ENCODE measurements at regions not wholly inside any gene's neighbourhood (a gene's known extent, or its start where the extent isn't known, plus 50 kb on each side); places are given as distances from the start of the nearest gene placed in this dataset.

GRCh38 chr4:34485252-34485651, 1759.1 kb downstream of the ARAP2 start:
- no peaks in the 10 kb centered on the region for H3F3A ChIP-seq (ENCODE audit: insufficient read depth, low read length)
- no peaks in the 10 kb centered on the region for H3K4me1 ChIP-seq (ENCODE audit: insufficient read depth, low read length, severe bottlenecking)
- no peaks in the 10 kb centered on the region for H4K20me1 ChIP-seq (ENCODE audit: insufficient read depth, low read length)
- TF ChIP-seq CTCF (IDR thresholded peaks at IDR 0.05; ENCODE audit: low read length) (no peak), EZH2 (IDR thresholded peaks at IDR 0.05; ENCODE audit: borderline replicate concordance, low read length) (no peak)
- no peaks in the 10 kb centered on the region for H3K9me2 ChIP-seq (ENCODE audit: low read depth, low read length)
- H3K36me3 ChIP-seq (ENCODE audit: insufficient read depth, low read length), result no peaks in the 10 kb centered on the region
- H3K9me3 ChIP-seq (ENCODE audit: low read length), result no peaks in the 10 kb centered on the region
- no peak overlapping the region for H2AFZ ChIP-seq (ENCODE audit: low read length)
- H3K27ac ChIP-seq (ENCODE audit: low read depth, low read length, poor library complexity, severe bottlenecking), result no peak overlapping the region
- no peak overlapping the region for H3K4me3 ChIP-seq (ENCODE audit: low read depth, low read length, poor library complexity, severe bottlenecking)
- no peaks in the 10 kb centered on the region for H3K79me2 ChIP-seq (ENCODE audit: insufficient read depth, low read length)
- no peak overlapping the region for H3K4me2 ChIP-seq (ENCODE audit: low read length)
- no peaks in the 10 kb centered on the region for H3K27me3 ChIP-seq (ENCODE audit: insufficient read depth, low read length)
- H3K9ac ChIP-seq (ENCODE audit: low read length), result no peak overlapping the region

GRCh38 chr4:34486461-34487363, 1757.6 kb downstream of the ARAP2 start:
- H3K4me2 ChIP-seq (ENCODE audit: low read length), result no peak overlapping the region
- no peaks in the 10 kb centered on the region for H3K9me3 ChIP-seq (ENCODE audit: low read length)
- no peak overlapping the region for H3K4me3 ChIP-seq (ENCODE audit: low read depth, low read length, poor library complexity, severe bottlenecking)
- no peaks in the 10 kb centered on the region for H3K27me3 ChIP-seq (ENCODE audit: insufficient read depth, low read length)
- no peaks in the 10 kb centered on the region for H4K20me1 ChIP-seq (ENCODE audit: insufficient read depth, low read length)
- no peaks in the 10 kb centered on the region for H3K4me1 ChIP-seq (ENCODE audit: insufficient read depth, low read length, severe bottlenecking)
- H3K9me2 ChIP-seq (ENCODE audit: low read depth, low read length), result no peaks in the 10 kb centered on the region
- H3K79me2 ChIP-seq (ENCODE audit: insufficient read depth, low read length), result no peaks in the 10 kb centered on the region
- no peaks in the 10 kb centered on the region for H3K36me3 ChIP-seq (ENCODE audit: insufficient read depth, low read length)
- H2AFZ ChIP-seq (ENCODE audit: low read length), result no peak overlapping the region
- H3K9ac ChIP-seq (ENCODE audit: low read length), result no peak overlapping the region
- no peak overlapping the region for H3K27ac ChIP-seq (ENCODE audit: low read depth, low read length, poor library complexity, severe bottlenecking)
- TF ChIP-seq CTCF (IDR thresholded peaks at IDR 0.05; ENCODE audit: low read length) (no peak), EZH2 (IDR thresholded peaks at IDR 0.05; ENCODE audit: borderline replicate concordance, low read length) (no peak)
- H3F3A ChIP-seq (ENCODE audit: insufficient read depth, low read length), result no peaks in the 10 kb centered on the region

GRCh38 chr4:34492414-34492813, 1751.9 kb downstream of the ARAP2 start:
- Histone ChIP-seq H3F3A (ENCODE audit: insufficient read depth, low read length) (no peaks in the 10 kb centered on the region), H3K4me1 (ENCODE audit: insufficient read depth, low read length, severe bottlenecking) (no peaks in the 10 kb centered on the region), H3K9me2 (ENCODE audit: low read depth, low read length) (no peaks in the 10 kb centered on the region), H4K20me1 (ENCODE audit: insufficient read depth, low read length) (no peaks in the 10 kb centered on the region), H3K4me2 (ENCODE audit: low read length) (no peak overlapping the region), H2AFZ (ENCODE audit: low read length) (no peak overlapping the region), H3K9me3 (ENCODE audit: low read length) (no peaks in the 10 kb centered on the region), H3K79me2 (ENCODE audit: insufficient read depth, low read length) (no peaks in the 10 kb centered on the region), H3K9ac (ENCODE audit: low read length) (no peak overlapping the region), H3K36me3 (ENCODE audit: insufficient read depth, low read length) (no peaks in the 10 kb centered on the region), H3K27ac (ENCODE audit: low read depth, low read length, poor library complexity, severe bottlenecking) (no peak overlapping the region), H3K27me3 (ENCODE audit: insufficient read depth, low read length) (no peaks in the 10 kb centered on the region), H3K4me3 (ENCODE audit: low read depth, low read length, poor library complexity, severe bottlenecking) (no peak overlapping the region)
- TF ChIP-seq EZH2 (IDR thresholded peaks at IDR 0.05; ENCODE audit: borderline replicate concordance, low read length) (no peak), CTCF (IDR thresholded peaks at IDR 0.05; ENCODE audit: low read length) (no peak)

Data from OCI-LY1 (cell line).